HEK293T (cell line): ENCODE measurements at regions not wholly inside any gene's neighbourhood (a gene's known extent, or its start where the extent isn't known, plus 50 kb on each side); places are given as distances from the start of the nearest gene placed in this dataset.

Experiments
- ARNT ChIP-seq: fragments of 450-650 bp; IDR thresholded peaks from 2 replicates; pipeline ENCODE4 v1.6.1; 2017; ENCODE audit warnings: mild to moderate bottlenecking
- BHLHE40 ChIP-seq: fragments of 450-650 bp; IDR thresholded peaks from 2 replicates; pipeline ENCODE4 v1.6.1; 2016; ENCODE audit warnings: mild to moderate bottlenecking, moderate library complexity, borderline replicate concordance
- CTBP1 ChIP-seq: fragments of 450-650 bp; IDR thresholded peaks from 2 replicates; pipeline ENCODE4 v1.6.1; 2016; ENCODE audit warnings: borderline replicate concordance
- FOXA1 ChIP-seq: fragments of 450-650 bp; IDR thresholded peaks from 2 replicates; pipeline ENCODE4 v1.6.1; 2016; ENCODE audit warnings: mild to moderate bottlenecking
- FOXK2 ChIP-seq: fragments of 450-650 bp; IDR thresholded peaks from 2 replicates; pipeline ENCODE4 v1.6.1; 2016; ENCODE audit warnings: mild to moderate bottlenecking
- HDGF ChIP-seq: fragments of 450-650 bp; IDR thresholded peaks from 2 replicates; pipeline ENCODE4 v1.6.1; 2017; ENCODE audit warnings: antibody characterized with exemption, borderline replicate concordance
- SUZ12 ChIP-seq: fragments of 450-650 bp; IDR thresholded peaks from 2 replicates; pipeline ENCODE4 v1.6.1; 2016; ENCODE audit warnings: mild to moderate bottlenecking

- TF ChIP-seq CTBP1 = no peak
- TF ChIP-seq ARNT = no peak
- no peak for TF ChIP-seq BHLHE40
- no peak for TF ChIP-seq HDGF
- no peak for TF ChIP-seq FOXA1
- no peak for TF ChIP-seq SUZ12
- TF ChIP-seq FOXK2 = no peak
Observed at GRCh38 chr7:80298201-80298600, 163.6 kb downstream of the GNAI1 start.
